NOMO-1 treated with DMSO at 0.1 percent for 48 hours (cell line): ENCODE measurements at regions not wholly inside any gene's neighbourhood (a gene's known extent, or its start where the extent isn't known, plus 50 kb on each side); places are given as distances from the start of the nearest gene placed in this dataset.
"Not testable (repeated sequence)": the region's sequence is repeated elsewhere in the genome, so short reads cannot be mapped to it uniquely, and the experiment has no call there.

Experiments used
- DNase-seq: peaks from one replicate; lab custom pipeline; 2025; ENCODE audit not compliant: unreplicated experiment; lab: John Stamatoyannopoulos, UW

DNA sequence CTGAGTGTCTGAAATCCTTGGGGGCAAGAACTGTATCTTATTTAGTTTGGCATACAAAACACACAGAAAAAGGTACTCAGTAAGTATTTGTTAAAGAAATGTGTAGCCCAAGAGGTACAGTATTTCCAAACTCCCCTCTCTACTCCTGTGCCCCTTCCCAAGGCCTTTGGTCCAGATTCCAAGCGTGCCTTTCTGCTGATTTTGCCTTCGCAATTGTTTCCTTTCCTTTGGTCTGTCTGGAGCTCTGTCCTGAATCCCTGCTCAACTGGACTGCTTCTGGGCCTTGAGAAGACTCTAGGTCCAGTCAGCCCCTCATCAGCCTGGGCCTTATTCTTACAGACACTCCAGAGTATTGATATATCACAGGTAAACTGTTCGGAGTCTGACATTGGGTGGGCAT lies 122.2 kb upstream of the SYNCRIP start:
- DNase-seq, result no peak

- no peak for DNase-seq
Observed at GRCh38 chr6:85756982-85757381, 114.3 kb upstream of the SYNCRIP start.

DNA sequence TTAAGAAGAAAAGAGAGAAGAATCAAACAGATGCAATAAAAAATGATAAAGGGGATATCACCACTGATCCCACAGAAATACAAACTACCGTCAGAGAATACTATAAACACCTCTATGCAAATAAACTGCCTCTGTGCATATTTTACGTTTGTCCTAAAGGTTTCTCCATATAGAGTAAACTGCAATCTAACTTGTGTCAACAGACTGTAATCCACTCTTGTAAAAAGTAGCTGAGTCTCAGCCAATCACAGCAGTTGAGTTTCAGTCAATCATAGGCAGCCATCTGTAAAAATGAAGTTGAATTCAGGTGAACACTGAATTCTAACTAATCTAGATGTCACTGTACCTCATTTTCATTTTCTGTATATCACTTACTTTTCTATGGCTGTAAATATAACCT lies 112.2 kb upstream of the SYNCRIP start:
- no peak for DNase-seq

- DNase-seq, result no peak
Observed at GRCh38 chr6:85752602-85753001, 109.9 kb upstream of the SYNCRIP start.

DNA sequence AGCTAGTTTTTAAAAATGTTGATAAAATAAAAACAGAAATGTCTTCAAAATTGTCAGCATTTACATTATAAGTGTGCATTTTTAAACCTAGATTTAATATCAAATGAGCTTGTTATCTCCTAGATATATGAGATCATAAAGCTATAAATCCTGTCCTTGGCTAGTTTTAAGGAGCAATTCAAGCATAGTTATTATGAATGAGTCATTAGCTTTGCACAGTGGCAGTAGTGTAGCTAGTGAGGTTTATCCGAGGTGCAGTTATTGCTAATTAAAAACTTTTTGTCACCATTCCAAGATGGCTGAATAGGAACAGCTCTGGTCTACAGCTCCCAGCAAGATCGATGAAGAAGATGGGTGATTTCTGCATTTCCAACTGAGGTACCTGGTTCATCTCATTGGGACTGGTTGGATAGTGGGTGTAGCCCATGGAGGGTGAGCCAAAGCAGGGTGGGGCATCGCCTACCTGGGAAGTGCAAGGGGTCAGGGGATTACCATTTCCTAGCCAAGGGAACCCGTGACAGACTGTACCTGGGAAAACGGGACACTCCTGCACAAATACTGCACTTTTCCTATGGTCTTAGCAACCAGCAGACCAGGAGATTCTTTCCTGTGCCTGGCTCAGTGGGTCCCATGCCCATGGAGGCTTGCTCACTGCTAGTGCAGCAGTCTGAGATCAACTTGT lies 108.8 kb upstream of the SYNCRIP start:
- DNase-seq, result no peak

DNA sequence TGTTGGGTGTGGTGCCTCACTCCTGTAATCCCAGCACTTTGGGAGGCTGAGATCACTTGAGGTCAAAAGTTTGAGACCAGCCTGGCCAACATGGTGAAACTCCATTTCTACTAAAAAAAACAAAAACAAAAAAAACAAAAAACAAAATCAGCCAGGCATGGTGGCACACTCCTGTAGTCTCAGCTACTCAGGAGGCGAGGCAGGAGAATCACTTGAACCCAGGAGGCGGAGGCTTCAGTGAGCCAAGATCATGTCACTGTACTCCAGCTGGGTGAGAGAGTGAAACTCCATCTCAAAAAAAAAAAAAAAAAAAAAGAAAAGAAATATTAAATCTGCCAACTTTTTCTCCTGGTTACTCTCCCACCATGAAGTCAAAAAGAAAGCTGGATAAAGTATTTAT lies 107.5 kb upstream of the SYNCRIP start:
- DNase-seq, result not testable (repeated sequence)

DNA sequence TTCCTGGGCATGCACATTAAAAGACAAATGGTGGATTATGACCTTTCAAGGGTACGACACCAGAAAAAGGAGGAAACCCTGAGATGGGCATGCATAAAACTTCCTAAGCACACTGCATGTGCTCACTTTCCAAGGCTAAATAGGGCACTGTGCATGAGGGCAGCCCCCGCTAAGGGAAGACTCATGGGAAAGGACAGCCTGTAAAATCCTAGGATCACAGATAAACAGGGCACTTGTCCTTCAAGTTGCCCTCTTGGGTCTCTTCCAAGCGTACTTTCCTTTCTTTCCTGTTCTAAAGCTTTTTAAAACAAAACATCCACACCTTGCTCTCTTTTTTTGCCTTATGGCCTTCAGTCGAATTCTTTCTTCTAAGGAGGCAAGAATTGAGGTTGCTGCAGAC lies 106.5 kb upstream of the SYNCRIP start:
- DNase-seq, result no peak

GRCh38 chr6:85747666-85748065 lies 105.0 kb upstream of the SYNCRIP start:
- no peak for DNase-seq

GRCh38 chr6:85747093-85747492 lies 104.4 kb upstream of the SYNCRIP start:
- no peak for DNase-seq

DNA sequence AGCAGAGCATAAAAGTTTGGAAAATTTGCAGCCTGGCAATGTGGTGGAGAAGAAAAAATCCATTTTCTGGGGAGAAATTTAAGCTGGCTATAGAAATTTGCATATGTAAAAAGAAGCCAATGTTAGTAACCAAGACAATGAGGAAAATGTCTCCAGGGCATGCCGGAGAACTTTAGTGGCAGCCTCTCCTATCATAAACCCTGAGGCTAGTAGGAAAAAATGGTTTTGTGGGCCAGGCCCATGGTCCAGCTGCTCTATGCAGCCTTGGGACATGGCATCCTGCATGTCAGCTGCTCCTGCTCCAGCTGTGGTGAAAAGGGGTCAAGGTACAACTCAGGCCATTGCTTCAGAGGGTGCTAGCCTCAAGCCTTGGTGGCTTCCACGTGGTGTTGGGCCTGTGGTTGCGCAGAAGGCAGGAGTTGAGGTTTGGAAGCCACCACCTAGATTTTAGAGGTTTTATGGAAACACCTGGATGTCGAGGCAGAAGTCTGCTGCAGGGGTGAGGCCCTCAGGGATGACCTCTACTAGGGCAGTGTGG lies 101.8 kb upstream of the SYNCRIP start:
- DNase-seq, result no peak

DNA sequence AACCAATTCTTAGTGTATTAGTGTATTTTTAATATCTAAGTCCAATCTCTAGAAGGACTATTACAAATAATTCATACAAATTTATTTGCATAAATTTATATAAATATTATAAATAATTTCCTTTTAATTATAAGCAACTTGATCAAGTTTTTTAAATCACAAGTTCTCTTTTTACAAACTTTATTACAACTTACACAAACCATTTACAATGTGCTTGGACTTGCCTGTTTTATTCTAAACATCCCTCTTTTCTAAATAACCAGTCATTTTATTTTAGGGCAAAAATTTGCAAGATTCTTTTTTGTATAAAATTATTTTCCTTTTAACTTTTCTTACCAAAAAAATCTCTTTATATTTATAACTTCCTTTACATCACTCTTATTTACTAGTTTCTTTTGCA lies 83.5 kb upstream of the SYNCRIP start:
- DNase-seq, result no peak

- DNase-seq, result no peak
Observed at GRCh38 chr6:85715797-85716196, 73.1 kb upstream of the SYNCRIP start.

DNA sequence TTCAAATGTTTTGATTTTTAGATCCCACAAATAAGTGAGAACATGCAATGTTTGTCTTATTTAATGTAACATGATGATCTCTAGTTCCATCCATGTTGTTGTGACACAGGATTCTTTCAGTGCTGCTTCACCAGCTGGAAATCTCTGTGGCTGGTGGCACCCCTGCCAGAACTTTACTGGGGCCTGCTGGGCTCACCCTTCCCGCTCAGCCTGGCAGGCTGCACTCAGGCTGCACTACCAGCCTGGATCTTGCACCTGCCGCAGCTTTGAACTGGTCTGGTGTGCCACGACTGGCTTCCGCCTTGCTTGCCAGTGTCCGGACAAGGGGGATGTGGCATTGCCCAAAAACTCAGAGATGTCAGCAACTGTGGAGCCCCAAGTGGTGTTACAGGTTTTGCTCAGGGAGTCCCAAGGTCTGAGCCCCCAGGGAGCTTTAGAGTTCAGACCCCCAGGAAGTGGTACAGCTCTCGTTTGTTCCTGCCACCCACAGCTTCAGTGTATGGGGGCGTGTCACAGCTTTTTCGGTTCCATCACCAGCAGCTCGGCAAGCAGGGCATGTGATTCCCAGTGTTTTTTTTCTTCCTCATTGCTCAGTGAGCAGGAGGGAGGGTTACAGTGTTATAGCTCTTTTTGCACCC lies 72.3 kb upstream of the SYNCRIP start:
- no peak for DNase-seq

- no peak for DNase-seq
Observed at GRCh38 chr6:85712346-85712745, 69.7 kb upstream of the SYNCRIP start.

GRCh38 chr6:85707515-85708145 lies 64.9 kb upstream of the SYNCRIP start:
- peak; percentile 51 for DNase-seq

DNA sequence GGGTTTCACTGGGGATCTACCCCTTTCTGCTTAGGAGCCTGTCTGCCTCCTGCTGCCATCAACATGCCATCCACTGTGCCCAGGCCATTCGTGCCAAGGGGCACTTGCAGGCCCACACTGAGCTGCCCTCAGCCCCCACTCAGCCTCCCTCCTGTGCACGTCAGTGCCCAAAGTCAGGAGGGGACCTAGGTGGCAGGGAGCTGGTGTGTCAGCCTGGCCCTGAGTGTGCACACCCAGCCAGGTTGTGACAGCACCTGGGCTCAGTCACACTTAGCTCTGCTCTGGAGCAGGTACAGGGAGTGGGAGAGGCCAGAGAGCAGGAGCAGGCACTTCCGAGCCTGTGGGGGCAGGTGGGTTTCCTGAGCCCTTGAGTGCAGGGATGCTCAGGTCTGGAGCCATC lies 63.6 kb upstream of the SYNCRIP start:
- no peak for DNase-seq

DNA sequence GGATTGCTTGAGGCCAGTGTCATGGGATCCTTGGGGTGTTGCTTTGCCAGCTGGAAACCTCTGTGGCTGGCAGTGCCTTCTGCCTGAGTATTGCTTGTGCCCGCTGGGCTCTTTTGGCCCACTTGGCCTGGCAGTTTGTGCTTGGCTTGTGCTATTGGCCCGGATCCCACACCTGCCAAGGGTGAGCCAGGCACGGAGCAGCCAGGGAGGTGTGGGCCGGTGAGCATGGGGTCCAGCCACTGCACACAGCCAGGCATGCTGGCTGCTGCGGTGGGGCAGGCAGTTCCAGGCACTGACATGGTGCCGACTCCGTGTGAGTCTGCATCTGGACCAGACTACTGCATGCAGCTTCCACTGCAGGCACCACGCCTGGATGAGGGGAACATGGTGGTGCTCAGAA lies 62.5 kb upstream of the SYNCRIP start:
- no peak for DNase-seq

- DNase-seq, result no peak
Observed at GRCh38 chr6:85703406-85703805, 60.7 kb upstream of the SYNCRIP start.
